NCI-H2107 treated with DMSO at 0.1 percent for 48 hours (cell line): ENCODE measurements at regions not wholly inside any gene's neighbourhood (a gene's known extent, or its start where the extent isn't known, plus 50 kb on each side); places are given as distances from the start of the nearest gene placed in this dataset.

Source experiments
- DNase-seq: peaks from one replicate; lab custom pipeline; 2025; ENCODE audit not compliant: unreplicated experiment; lab: John Stamatoyannopoulos, UW

- no peak for DNase-seq
These were observed 187.8 kb downstream of the CHST1 start for GRCh38 chr11:45477588-45477987.

DNA sequence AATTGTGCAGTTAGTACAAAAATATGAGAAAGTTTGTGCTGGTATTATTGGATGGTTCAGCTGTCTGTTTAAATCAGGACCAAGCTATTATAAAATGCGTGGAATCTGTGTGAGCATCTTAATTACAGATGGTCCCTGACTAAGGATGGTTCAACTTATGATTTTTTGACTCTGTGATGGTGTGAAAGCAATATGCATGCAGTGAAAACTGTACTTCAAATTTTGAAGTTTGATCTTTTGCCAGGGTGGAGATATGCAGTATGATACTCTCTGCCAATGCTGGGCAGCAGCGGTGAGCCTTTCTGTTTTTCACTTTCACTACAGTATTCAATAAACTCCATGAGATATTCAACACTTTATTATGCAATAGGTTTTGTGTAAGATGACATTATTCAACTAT is 189.3 kb downstream of the CHST1 start:
- no peak for DNase-seq

- no peak for DNase-seq
These were observed 189.0 kb upstream of the SYT13 start for GRCh38 chr11:45475173-45475572.

- no peak for DNase-seq
These were observed 187.3 kb upstream of the SYT13 start for GRCh38 chr11:45473341-45473895.

- no peak for DNase-seq
These were observed 186.7 kb upstream of the SYT13 start for GRCh38 chr11:45472716-45473317.

DNA sequence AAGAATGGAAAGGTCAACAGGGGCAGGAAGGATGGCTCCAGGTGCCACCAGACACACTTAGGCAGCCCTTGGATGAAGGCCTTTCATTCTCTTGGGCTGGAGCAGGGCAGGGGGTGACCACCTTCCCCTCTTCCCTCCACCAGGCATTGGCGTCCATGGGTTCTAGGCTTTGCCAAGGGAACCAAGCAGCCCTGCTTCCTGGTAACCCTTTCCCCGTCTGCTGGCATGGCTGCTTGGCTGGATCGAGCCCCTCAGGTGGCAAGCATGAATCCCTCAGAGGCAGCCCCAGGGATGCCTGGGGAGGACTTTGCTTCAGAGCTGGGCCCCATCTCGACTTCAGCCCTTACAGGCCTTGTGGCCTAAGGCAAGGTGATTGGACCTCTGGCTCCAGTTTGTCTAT is 185.1 kb upstream of the SYT13 start:
- DNase-seq = no peak

- no peak for DNase-seq
These were observed 184.6 kb upstream of the SYT13 start for GRCh38 chr11:45470794-45471167.

GRCh38 chr11:45470151-45470793 is 184.1 kb upstream of the SYT13 start:
- DNase-seq = no peak

DNA sequence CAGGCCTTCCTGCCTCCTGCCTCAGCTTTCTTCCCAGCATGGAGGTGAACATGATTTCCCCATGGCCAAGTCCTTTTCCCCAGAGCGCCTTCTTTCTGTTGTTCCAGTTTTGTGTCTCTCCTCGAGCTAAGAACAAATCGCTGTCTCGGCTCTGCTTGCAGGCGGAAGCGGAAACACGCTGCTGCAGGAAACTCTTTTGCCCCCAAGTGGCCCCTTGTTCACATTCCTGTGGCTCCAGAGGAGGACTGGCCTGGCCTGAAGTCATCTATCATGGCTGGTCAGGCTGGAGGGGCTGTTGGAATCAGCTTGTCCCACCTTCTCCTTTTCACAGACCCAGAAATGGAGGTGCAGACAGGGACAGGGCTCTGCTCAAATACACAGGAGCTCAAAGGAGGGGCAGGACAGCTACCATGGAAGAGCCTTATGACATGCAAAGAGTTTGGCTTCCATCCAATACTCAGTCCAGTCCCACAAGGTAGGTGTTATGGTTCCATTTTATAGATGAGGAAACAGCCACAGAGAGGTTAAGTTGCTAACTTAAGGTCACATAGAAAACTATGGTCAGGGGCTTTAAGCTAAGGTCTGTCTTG is 182.2 kb upstream of the SYT13 start:
- DNase-seq = no peak

DNA sequence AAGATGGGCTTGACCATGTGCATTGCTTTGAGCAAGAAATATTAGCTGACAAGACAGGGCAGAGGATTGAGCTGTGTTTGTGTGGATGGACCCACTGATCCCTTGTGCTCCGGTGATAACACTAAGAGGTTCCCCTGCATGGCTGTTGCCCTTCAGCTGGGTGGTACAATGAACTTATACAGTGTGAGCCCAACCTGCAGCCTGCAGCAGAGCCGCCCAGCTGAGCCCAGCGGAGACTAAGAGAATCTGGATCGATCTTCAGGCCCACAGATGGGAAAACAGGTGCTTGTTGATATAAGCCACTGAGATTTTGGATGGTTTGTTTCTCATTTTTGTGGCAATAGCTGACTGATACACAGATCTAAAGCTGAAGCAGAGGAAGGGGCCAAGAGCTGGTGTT is 177.4 kb upstream of the SYT13 start:
- no peak for DNase-seq

DNA sequence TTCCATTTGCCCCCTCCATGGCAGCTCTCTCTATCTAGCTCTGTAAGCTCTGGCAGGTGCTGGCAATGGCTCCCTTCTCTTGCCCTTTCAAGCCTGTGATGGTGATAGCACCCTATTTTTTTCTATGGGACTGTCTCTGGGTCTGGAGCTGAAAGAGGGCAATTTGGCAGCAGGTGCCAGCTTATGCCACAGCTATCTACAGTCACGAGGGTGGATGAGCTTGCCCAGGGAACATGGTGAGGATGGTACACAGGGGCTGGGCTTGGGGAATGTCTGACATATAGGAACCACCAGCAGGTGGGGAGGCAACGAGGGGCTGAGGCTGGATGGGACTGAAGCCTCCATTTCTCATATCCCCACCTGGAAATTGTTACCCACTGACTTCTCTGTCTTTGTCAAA is 175.4 kb upstream of the SYT13 start:
- no peak for DNase-seq

- DNase-seq = no peak
These were observed 173.3 kb upstream of the SYT13 start for GRCh38 chr11:45459491-45459890.

- no peak for DNase-seq
These were observed 172.1 kb upstream of the SYT13 start for GRCh38 chr11:45458269-45458668.

GRCh38 chr11:45457649-45458048 is 171.5 kb upstream of the SYT13 start:
- no peak for DNase-seq

DNA sequence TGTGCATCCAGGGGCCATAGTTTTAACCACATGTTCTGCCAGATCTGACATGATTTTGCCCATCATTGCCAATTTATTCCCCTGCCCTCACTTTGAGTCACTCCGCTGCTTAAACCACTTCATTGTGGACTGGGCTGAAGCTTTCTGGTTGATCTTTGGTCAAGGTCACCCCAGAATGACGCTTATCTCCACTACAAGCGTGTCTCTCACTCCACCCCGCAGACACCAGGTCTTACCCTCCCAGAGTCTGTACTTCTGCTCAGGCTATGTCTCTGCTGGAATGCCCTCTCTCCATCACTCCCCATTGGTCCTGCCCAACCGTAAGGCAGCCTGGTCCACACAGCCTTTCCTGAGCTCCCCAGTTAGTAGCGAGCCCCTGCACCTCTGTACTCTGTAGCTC is 170.5 kb upstream of the SYT13 start:
- no peak for DNase-seq

DNA sequence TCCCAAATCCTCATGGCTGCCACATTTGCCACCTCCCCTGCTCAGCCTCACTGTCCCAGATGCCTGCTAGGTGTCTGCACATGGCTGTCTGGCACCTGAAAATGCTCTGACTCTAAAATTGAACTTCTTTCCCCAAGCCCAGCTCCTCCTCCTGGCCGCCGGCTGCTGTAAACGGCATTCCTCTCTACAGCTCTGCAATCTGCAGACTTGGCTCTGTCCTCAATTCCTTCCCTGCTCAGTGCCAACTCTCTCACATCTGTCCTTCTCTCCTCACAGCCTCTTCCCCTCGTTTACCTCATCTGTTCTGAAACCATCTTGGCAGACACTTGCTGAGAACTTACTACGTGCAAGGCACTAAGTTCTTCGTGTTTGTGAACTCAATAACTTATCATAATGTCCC is 169.4 kb upstream of the SYT13 start:
- no peak for DNase-seq

DNA sequence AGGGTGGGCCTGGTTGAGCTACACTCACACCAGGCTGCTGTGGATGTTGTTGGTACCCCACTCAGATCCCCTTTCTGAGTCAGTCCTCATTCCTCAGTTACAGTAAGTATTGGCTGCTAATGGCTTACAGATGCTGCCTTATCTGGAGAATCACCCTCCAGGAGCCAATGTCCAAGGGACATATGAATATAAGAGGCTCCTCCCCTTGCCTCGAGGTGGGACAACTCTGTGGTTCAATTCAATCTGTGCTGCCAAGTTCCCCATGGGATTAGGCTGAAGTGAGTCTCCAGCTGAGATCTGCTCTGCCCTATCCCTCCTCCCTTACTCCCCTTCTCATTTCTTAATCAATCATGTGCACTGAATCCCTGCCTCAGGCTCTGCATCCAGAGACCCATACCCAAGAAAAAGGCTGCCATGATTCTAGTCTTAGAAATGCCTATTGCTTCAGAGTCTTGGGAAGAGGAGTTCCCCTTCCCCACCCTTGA is 168.8 kb upstream of the SYT13 start:
- DNase-seq = no peak

GRCh38 chr11:45453721-45454120 is 167.6 kb upstream of the SYT13 start:
- no peak for DNase-seq

GRCh38 chr11:45451766-45452440 is 165.8 kb upstream of the SYT13 start:
- DNase-seq = no peak

- DNase-seq = no peak
These were observed 164.0 kb upstream of the SYT13 start for GRCh38 chr11:45450189-45450588.

- DNase-seq = no peak
These were observed 163.0 kb upstream of the SYT13 start for GRCh38 chr11:45449036-45449601.
